Gastroesophageal sphincter (tissue), 4 donors: ENCODE measurements at regions not wholly inside any gene's neighbourhood (a gene's known extent, or its start where the extent isn't known, plus 50 kb on each side); places are given as distances from the start of the nearest gene placed in this dataset.

ENCODE experiments used
- ATAC-seq: fragments of 150-250 bp; one replicate; pipeline ENCODE4 v1.9.1; 2016; ENCODE audit warnings: mild to moderate bottlenecking, moderate library complexity
- H3K27ac ChIP-seq, 4 donors: fragments of 200-600 bp; sonication (generic) in 3 of 4; 1 replicate in 3 of 4; 2 replicates in 1 of 4; pipeline ENCODE4 v1.5.1; 2016 to 2019
- H3K27me3 ChIP-seq: fragments of 200-600 bp; sonication (generic); one replicate; pipeline ENCODE4 v1.5.1; 2019
- H3K36me3 ChIP-seq, 2 donors: fragments of 200-600 bp; sonication (generic); one replicate each; pipeline ENCODE4 v1.5.1; 2019; ENCODE audit warnings: control low read depth in 1 of 2
- H3K4me1 ChIP-seq, 3 donors: fragments of 200-600 bp; sonication (generic); 1 replicate in 2 of 3; 2 replicates in 1 of 3; pipeline ENCODE4 v1.5.1; 2016 to 2019; ENCODE audit warnings: control low read depth in 2 of 3
- H3K4me3 ChIP-seq, 2 donors: fragments of 200-600 bp; sonication (generic); one replicate each; pipeline ENCODE4 v1.5.1; 2019; ENCODE audit warnings: mild to moderate bottlenecking in 1 of 2, moderate library complexity in 1 of 2
- H3K9me3 ChIP-seq, 3 donors: fragments of 200-600 bp; sonication (generic); one replicate each; pipeline ENCODE4 v1.5.1; 2017 to 2019; ENCODE audit warnings: control low read depth in 2 of 3
- CTCF ChIP-seq, 4 experiments: fragments of 200-600 bp in 2 of 4; fragments of 450-650 bp in 2 of 4; sonication (generic) in 1 of 4; IDR thresholded peaks; one replicate each; pipeline ENCODE4 v1.5.1; 2017 to 2019; ENCODE audit warnings: antibody characterized with exemption in 4 of 4, mild to moderate bottlenecking in 2 of 4, moderate library complexity in 2 of 4
- EP300 ChIP-seq: sonication (generic); formaldehyde crosslinking; IDR thresholded peaks from one replicate; pipeline ENCODE4 v1.6.1; 2017; ENCODE audit warnings: antibody characterized with exemption, mild to moderate bottlenecking
- POLR2A ChIP-seq, 2 donors: fragments of 450-650 bp; IDR thresholded peaks; one replicate each; pipeline ENCODE4 v1.6.1; 2017; ENCODE audit warnings: antibody characterized with exemption in 2 of 2, mild to moderate bottlenecking in 2 of 2, moderate library complexity in 1 of 2
- POLR2AphosphoS5 ChIP-seq: sonication (generic); formaldehyde crosslinking; IDR thresholded peaks from one replicate; pipeline ENCODE4 v1.6.1; 2017; ENCODE audit warnings: antibody characterized with exemption
- WGBS, 2 donors: methylation state at CpG; one replicate each; pipeline ENCODE4 v1.1.5; 2018; ENCODE audit warnings: low coverage in 1 of 2; 5-methylcytosine and 5-hydroxymethylcytosine counted together

- TF ChIP-seq POLR2A (IDR thresholded peaks at IDR 0.05) (no peak), EP300 (no peak)
- 51 to 63% methylated on average over 4 to 5 of the region's 6 CpGs for WGBS, 2 donors
Observed at GRCh38 chr10:128912568-128913311, 554.3 kb upstream of the MGMT start.

GRCh38 chr10:128914681-128915080 is 552.4 kb upstream of the MGMT start:
- no peak overlapping the region for H3K4me3 ChIP-seq
- peaks cover 12% of the 10 kb centered on the region for H3K27me3 ChIP-seq
- H3K4me1 ChIP-seq = peaks cover 0 to 13% (median 0%) of the 10 kb centered on the region in 3 donors
- TF ChIP-seq CTCF (IDR thresholded peaks at IDR 0.05) (no peak), EP300 (no peak), POLR2A (IDR thresholded peaks at IDR 0.05) (no peak), POLR2AphosphoS5 (peak; percentile 75)
- ATAC-seq = peak; percentile 84
- H3K36me3 ChIP-seq = no peaks in the 10 kb centered on the region
- no peaks in the 10 kb centered on the region for H3K9me3 ChIP-seq
- H3K27ac ChIP-seq = peak overlapping the region in 2 of 4 donors; percentile 26 to 40
- WGBS, 2 donors = 12 to 14% methylated on average over 1 to 5 of the region's 9 CpGs

More at GRCh38 chr10:128912568-128913311, 554.3 kb upstream of the MGMT start:
- Histone ChIP-seq H3K4me1 (peaks cover 0 to 13% (median 0%) of the 10 kb centered on the region in 3 donors), H3K4me3 (no peak overlapping the region), H3K27ac (no peak overlapping the region), H3K36me3 (no peaks in the 10 kb centered on the region), H3K9me3 (no peaks in the 10 kb centered on the region), H3K27me3 (peaks cover 12% of the 10 kb centered on the region)
- no peak for ATAC-seq

GRCh38 chr10:128915630-128916029 is 551.4 kb upstream of the MGMT start:
- H3K27me3 ChIP-seq = peaks cover 12% of the 10 kb centered on the region
- H3K4me3 ChIP-seq = no peak overlapping the region
- ATAC-seq = no peak
- WGBS, 2 donors = 79 to 85% methylated on average over 2 to 7 of the region's 10 CpGs
- no peaks in the 10 kb centered on the region for H3K36me3 ChIP-seq
- H3K27ac ChIP-seq = peak overlapping the region in 1 of 4 donors; percentile 40
- no peaks in the 10 kb centered on the region for H3K9me3 ChIP-seq
- peaks cover 0 to 13% (median 0%) of the 10 kb centered on the region in 3 donors for H3K4me1 ChIP-seq
- TF ChIP-seq POLR2AphosphoS5 = no peak
- TF ChIP-seq POLR2A (IDR thresholded peaks at IDR 0.05) = no peak
- TF ChIP-seq CTCF (IDR thresholded peaks at IDR 0.05) = no peak
- no peak for TF ChIP-seq EP300

GRCh38 chr10:128916383-128916782 is 550.7 kb upstream of the MGMT start:
- Histone ChIP-seq H3K27ac (no peak overlapping the region), H3K36me3 (no peaks in the 10 kb centered on the region), H3K4me1 (peaks cover 0 to 13% (median 0%) of the 10 kb centered on the region in 3 donors), H3K4me3 (no peak overlapping the region), H3K9me3 (no peaks in the 10 kb centered on the region), H3K27me3 (peaks cover 12% of the 10 kb centered on the region)
- 73 to 80% methylated on average over 1 to 4 of the region's 4 CpGs for WGBS, 2 donors
- ATAC-seq = no peak
- no peak for TF ChIP-seq POLR2AphosphoS5
- no peak for TF ChIP-seq POLR2A (IDR thresholded peaks at IDR 0.05)
- TF ChIP-seq CTCF (IDR thresholded peaks at IDR 0.05) = no peak
- TF ChIP-seq EP300 = no peak

- 71 to 88% methylated on average over 4 to 5 of the region's 8 CpGs for WGBS, 2 donors
- TF ChIP-seq CTCF (IDR thresholded peaks at IDR 0.05) (no peak), POLR2AphosphoS5 (no peak), EP300 (no peak), POLR2A (IDR thresholded peaks at IDR 0.05) (no peak)
Observed at GRCh38 chr10:128921389-128922022, 545.5 kb upstream of the MGMT start.

More at GRCh38 chr10:128921389-128922022, 545.5 kb upstream of the MGMT start:
- Histone ChIP-seq H3K36me3 (no peaks in the 10 kb centered on the region), H3K4me3 (no peak overlapping the region), H3K27me3 (peaks cover 12% of the 10 kb centered on the region), H3K9me3 (no peaks in the 10 kb centered on the region), H3K27ac (peak overlapping the region in 2 of 4 donors; percentile 16 to 22), H3K4me1 (peaks cover 0 to 4% (median 0%) of the 10 kb centered on the region in 3 donors)
- ATAC-seq = no peak
